Fibroblast of upper back skin (primary cell): ENCODE measurements at regions not wholly inside any gene's neighbourhood (a gene's known extent, or its start where the extent isn't known, plus 50 kb on each side); places are given as distances from the start of the nearest gene placed in this dataset.

Experiments used
- DNase-seq: peaks from one replicate; pipeline ENCODE4 v3.0.0-alpha.2; 2013

DNA sequence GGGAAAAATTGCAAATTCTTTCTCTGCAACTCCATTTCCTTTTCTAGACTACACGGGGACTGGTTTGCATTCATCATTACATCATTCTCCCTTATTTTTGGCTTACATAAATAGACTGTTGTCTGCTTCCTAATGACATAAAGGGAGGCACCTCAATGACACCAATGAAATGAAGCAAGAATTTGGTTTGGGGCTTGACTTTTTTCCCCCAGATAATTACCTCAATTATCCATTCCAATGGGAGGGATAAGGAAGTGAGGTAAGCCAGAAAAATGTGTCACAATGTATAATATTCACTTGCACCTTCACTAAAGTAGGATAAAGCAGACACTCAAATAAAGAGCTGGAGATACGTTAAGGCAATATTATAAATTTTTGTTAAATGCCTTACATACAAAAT lies 240.6 kb upstream of the GRIP1 start:
- DNase-seq: no peak

DNA sequence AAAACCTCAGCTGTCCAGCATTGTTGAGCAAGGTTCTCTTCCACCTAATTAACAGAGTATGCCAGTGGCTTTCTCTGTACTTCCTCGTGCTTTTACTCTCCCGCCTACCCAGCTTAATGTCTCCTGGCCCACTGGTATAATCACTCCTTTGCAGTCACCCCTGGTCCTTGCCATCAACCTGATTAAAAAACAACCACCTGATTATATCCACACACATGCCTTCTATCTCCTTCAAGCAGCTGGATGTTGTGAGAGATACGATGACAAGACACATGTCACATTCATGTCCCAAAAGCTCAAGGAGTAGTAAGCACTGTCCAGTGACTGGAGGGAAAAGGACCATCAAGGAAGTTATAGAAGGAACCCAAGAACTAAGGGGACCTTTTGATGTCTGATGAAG lies 241.3 kb upstream of the GRIP1 start:
- DNase-seq: no peak

DNA sequence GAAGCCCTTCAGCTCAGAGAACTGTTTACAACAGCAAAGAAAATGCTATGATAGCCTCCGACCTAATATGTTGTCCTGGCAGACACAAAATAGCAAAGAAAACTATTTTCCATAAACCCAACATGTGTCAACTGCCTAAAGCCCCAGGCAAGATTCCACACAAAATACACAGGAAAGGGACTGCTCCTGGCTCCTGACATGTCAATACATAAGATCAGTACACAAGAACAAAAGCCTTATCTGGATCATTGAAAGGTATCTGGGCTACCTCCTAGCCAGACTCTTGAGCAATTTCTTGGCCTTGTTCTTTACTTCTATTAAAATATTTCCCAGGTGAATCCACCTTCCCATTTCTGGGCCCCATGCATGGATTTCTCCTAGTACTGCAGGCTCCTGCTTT lies 242.3 kb upstream of the GRIP1 start:
- DNase-seq: no peak

DNA sequence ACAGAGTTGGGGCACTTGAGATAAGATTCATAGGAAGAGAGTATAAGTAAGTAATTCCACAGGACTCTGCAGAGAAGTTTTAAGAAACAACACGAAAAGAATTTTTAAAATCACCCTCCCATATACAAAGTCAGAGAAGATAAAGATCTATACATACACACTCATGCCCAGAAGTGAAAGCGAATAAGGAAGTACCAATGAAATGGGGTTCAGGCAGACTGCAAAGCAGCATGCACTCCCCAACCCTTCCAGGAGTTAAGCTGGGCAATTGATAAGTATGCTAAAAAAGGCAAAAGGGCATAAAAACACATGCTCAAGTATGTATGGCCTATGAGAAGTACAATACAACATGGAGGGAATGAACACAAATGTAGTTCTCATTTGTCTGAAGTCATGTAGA lies 246.2 kb upstream of the GRIP1 start:
- no peak for DNase-seq

DNA sequence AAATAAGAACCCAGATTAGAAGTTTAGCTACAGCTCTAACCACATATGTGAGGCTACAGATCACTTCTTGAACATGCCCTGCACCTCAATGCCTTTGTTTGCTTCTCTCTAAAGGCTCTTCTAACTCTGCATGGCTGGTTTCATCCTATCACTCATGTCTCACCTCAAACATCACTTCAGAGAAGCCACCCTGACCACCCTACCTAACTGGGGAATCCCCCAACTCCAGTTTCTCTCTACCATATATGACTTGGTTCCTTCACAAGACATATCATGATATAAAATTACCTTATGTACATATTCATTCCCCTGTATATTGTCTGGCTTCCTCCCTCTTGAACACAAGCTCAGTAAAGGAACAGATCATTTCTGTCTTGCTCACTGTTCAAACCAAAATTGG lies 250.2 kb upstream of the GRIP1 start:
- no peak for DNase-seq

DNA sequence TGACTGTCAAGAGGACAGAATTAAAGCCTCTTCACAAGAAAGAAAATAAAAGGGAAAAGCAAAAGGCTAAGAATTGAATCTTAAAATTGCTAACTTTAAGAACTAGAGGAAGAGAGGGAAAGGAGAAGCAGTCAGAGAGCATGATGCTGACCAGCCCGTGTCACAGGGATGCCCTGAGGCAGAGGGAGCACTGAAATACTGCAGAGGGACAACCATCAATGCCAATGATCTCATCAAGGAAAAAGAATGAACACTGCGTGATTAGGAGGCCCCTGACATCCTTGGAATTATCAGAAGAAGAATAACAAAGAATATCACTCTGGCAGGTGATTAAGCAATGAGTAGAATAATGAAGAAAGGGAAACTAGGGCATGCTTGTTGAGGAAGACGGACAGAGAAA lies 252.2 kb upstream of the GRIP1 start:
- no peak for DNase-seq

DNA sequence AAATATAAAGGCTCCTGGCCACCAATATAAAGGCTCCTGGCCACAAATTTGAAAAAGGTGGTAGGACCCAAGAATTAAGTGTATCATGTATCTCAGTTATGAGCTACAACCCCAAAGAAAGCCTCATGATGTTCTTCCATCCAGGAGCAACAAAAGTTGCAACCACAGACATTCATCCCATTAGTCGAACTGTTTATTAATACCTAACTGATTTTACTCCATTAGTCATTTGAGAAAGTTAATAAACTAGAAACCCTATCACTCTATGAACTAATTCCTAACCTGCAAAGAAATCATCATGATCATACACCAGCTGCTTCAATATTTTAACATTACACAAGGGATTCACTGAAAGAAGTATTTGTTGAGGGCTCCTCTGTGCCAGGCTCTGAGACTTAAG lies 253.2 kb upstream of the GRIP1 start:
- no peak for DNase-seq

DNA sequence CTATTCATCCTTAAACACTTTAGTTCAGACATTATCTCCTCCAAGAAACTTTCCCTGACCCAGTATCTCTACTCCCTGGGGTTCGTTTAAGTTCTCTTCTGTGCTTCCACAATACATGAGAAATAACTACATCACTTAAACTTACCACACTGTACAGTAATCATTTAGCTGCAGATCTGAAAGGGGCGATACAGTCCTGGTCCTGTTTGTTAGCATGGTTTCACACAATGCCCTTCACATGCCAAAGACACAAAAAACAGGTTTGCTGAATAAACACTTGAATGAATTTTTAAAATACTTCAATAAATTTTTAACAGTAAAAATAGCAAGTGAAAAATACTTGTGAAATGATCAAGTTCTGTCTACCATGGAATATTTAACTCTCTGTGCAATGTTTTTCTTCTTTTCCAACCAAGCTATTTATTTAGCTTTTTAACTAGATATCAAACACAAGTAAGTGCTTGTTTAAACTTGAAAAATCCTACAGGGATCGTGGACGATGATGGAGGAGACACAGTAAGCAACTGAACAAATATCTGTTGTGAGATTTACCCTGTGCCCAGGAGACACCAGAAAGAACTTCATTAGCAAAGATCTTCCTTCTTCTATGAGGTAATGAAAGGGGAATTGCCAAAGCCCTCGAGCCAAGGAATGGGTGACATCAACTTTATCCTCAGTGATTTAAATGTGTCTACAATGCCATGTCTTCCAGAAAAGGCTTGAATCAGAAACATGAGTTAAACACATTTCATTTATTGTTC lies 255.6 kb upstream of the GRIP1 start:
- no peak for DNase-seq

DNA sequence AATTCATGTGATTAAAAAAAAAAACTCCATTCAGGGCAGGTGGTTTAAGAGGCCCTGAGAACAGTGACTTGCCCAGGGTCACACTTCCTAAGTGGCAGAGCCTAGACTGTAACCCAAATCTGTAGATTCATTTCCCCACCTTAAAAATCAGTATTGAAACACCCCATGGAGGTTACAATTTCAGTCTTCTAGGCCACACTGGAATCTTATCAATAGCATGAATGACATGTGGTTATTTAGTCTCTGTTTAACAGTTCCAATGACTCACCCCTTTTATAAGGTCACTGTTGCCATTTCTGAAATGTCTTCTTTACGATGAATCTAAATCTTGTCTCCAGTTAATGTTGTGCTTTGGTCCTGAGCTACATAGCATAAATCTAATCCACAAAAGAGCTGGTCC lies 262.3 kb upstream of the GRIP1 start:
- DNase-seq: no peak

DNA sequence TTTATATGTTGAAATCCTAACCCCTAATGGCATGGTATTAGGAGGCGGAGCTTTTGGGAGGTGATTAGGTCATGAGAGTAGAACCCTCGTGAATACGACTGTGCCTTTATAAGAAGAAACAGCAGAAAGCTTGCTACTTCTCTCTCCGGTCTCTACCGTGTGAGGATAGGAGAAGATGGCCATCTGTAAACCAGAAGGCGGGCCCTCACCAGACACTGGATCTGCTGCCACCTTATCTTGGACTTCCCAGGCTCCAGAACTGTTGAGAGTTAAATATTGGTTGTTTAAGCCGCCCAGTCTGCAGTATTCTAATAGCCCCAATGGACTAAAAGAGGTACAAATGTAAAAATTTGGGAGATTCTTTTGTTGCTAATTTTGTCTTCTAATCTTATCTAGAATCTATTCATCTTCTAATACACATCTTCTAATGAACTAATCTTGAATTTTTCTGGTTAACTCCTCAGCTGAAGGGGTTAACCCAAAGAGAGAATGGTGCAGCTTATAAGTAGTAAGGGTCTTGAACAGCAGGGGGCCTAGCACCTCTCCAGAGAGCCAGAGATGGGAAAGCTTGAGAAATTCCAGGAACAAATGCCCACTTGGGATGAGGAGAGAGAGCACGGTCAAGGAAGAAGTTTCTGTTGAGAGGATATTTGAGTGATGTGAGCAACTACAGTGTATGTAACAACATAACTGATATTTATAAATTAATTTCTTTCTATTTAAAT lies 264.0 kb upstream of the GRIP1 start:
- DNase-seq: no peak

DNA sequence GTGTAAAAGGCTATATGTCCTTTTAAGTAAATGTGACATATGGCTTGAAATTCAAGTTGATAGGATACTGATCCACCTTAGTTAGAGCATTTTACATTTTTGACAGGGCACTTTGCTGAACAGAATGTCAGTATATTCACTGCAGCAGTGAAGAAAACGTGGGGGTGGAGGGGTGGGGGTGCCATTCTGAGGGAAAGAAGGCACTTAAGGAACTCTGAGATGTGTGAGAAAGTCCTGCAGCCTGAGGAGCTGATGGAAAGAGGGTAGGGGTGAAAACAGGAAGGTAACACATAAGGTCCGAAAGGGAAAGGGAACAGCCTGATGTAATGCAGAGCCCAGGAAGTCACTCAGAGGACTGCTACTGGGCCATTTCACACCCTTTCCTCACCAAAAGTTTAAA lies 265.5 kb upstream of the GRIP1 start:
- DNase-seq: no peak

DNA sequence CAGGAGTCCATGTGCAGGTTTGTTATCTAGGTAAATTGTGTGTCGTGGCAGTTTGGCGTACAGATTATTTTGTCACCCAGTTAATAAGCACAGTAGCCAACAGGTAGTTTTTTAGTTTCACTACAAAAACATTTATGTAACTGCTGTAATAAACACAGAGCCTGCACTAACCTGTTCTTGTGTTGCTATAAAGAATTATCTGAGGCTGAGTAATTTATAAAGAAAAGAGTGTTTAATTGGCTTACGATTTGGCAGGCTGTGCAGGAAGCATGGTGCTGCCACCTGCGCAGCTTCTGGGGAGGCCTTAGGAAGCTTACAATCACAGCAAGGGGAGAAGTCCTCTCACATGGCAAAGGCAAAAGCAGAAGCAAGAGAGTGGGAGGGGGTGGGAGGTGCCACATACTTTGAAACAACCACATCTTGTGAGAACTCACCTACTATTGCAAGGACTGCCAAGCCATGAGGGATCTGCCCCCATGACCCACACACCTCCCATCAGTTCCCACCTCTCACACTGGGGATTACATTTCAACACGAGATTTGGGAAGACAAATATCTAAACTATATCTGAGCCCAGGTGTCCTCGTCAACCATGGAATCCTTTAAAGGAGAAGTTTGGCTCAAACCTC lies 266.4 kb upstream of the GRIP1 start:
- DNase-seq: no peak

DNA sequence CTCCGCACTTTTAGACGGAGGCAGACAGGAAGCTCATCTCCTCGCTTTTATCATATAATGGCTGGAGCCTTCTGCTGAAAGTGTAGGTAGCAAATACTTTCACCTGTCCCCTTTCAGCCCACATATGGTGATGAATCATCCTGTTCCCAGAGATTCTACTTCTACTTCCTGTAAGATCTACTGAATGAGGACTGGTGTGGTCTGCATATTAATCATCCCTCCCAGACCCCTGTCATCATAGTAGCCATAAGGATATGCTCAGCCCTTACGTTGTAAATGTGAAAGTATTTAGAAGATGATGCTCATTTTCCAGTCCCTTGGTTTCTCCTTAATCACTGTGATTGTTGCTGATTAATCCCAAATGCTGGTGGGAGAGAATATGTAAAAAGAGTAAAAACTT lies 268.2 kb upstream of the GRIP1 start:
- DNase-seq: peak; percentile 22

DNA sequence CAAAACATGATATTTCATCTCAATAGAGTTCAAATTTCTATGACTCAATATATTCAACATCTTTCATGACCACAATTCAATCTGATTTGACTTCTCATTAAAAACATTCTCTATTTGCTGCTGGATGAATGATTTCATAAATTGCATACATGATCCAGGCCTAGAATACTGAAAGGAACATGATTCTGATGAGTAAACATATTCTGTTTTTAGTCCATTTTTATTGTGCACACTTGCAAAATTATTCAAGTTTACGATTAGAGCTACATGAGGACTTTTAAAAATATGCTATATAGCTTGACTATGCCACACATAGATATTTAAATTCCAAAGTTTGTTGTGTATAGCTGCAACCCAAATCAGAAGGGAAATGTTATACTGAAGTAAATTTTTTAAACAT lies 273.8 kb upstream of the GRIP1 start:
- no peak for DNase-seq

DNA sequence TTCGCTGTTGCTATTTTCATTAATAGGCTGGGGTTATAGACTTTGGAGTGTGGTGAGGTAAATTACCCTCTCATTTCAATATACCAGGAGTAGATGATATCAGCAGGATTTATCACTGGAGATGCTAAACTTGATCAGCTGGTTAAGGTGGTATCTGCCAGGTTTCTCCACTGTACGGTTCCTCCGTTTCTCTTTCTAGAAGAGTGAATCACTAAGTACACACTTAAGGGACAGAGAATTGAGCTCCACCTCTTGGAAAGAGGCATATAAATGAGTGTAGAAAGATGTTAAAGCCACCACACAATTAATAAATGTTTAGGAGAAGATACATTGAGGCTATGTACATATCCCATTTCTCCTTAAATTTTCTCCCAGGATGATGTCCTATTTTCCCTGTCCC lies 277.4 kb upstream of the GRIP1 start:
- no peak for DNase-seq

DNA sequence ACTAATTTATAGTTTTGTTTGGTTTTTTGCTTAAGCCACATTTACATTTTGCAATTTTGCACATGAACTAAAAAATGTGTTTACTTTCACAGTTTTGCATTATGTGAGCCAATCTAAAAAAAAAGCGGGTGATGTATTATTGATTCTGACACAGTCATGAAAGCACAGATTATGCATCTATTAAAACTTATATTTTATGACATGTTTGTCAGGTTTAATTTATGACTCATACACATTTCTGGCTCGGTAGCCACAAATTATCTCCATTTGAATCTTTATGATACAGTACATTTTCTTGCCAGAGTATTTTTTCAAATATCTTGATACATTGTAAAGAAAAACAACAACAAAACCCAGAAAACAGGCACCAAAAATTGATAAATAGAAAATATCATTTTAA lies 280.4 kb upstream of the GRIP1 start:
- no peak for DNase-seq

DNA sequence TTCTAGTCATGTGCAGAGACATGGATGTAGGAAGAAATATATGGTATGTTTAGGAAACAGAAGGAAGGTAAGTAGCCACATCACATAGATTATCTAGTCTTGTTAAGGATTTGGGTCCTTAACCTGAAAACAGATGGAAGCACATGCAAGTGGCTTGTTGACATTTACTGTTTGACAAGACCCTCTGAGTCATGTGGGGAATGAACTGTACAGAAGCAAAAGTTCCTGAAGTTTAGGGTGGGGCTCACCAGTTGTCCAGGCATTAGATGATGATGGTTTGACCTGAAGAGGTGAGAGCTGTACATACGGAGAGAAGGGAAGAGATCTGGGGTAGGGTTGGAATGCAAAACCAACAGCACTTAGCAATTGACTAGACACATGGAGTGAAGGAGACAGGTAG lies 281.1 kb upstream of the GRIP1 start:
- no peak for DNase-seq

DNA sequence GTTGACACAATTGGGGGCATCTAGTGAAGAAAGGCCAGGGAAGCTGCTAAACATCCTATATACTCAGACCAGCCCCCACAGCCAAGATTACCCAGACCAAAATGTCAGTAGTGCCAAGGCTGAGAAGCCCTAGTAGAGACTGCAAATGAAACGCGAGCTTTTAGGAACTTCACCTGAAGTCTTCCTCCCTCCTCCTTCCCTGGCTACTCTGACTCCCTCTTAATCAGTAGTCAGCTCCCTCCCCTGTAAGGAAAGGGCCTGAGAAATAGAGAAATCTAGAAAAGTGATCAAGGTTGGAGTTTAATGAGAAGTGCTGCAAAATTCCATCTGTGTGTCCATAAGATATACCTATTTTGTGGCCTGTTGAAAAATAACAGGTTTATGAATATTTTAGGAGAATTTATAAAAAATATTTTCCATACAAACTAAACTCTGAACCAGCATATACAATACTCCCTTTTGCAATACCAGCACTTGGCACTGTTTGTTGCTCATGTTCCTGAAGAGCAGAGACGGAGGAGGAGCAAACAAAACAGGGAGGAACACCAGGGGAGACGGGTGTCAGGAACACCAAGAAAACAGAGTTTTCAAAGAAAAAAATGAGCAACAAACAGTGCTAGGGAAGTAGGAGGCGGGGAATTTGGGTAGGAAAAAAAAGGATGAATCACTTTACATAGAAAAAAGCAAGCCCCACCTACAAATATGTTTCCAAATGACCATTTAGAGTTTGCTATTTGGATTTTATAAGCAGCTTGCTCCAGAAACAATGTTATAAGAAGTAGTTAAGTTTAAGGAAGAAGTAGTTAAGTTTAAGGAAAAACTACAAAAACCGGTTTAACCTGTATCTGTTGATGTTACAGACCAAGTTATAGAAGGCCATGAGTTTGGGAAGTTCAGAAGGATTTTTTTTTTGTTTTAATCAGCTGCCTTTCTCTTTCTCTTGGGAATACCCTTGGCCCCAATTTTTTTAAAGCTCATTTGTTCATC lies 282.1 kb upstream of the GRIP1 start:
- DNase-seq: no peak

DNA sequence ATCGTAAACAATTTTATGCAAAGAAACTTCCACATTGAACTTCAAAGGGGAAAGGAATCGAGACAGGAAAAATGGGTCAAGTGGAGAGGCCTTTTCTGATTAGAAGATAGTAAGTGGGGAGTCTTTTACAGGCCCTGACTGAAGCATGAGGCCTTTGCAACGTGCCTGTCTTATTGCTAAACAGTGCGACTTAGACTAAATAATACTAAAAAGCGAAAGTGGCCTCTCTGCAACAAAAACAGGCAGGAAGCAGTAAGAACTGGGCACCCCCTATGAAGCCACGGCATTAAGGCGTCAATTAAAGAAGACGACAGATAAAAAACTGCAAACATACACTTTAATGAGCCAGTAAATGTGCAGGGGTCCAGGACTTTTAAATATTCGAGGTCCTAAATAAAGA lies 283.4 kb upstream of the GRIP1 start:
- no peak for DNase-seq

DNA sequence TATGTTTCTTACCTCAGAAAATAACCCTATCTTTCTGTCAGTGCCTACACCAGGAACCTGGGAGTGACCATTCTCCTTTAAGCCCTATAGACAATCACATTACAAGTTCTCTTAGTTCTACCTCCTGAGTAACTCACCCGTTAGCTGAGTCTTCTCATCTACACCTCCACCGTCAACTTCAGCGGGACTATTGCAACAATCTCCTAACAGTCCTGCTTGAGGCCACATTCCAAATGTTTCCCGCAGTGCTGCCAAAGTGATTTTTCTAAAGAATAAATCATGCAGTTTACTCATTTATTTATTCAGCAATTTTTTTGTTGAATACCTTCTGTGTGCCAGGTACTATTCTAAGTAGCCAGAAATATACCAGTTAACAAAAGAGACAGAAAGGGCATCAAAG lies 285.0 kb upstream of the GRIP1 start:
- DNase-seq: no peak

DNA sequence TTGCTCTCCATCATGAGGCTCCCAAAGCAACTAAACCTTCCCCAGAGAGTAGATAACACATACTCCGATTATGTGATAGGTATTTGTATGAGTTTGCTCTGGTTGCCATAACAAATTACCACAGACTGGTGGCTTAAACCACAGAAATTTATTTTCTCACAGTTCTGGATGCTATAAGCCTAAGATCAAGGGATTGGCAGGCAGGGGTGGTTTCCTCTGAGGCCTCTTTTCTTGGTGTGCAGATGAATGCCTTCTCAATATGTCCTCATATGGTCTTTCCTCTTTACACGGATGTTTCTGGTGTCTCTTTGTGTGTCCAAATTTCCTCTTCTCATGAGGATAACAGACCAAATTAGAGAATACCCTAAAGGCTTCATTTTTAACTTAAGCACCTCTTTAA lies 285.8 kb upstream of the GRIP1 start:
- DNase-seq: peak; percentile 47

DNA sequence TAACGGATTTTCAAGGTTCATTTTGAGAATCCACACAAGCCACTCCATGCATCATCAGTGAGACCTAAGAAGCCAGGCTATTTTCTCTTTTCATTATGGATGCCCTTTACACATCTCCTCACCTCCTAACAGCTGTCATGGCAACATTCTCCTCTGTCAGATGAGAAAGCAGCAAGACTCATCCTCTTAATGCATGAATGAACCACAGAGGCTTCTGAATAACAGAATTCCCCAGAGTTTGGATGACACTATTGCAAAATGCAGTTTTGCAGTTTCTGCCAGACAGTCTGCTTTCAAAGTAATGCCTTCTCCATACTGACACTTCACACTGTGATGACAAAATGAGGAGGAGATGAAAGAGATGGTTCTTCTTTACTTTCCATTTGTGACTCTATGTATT lies 286.7 kb upstream of the GRIP1 start:
- DNase-seq: no peak

DNA sequence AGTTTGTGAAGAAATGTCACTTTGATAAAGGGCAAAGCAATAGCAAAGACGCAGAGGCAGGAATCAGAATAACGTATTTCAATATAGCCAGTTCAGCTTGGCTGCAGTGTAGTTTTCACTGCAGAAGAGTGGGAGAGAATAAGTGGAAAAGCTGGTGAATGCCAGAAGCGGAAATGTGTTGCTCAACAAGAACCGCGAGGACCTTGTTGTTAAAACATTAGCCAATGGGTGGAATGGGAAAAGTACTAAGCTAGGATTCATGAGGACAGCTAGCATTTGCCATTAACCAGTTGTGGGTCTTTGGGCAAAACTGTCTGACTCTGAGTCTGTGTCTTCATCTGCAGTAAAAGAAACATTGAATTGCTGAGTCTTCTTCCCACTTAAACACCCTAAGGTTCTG lies 292.9 kb upstream of the GRIP1 start:
- no peak for DNase-seq
